ENCODE measurements at regions not wholly inside any gene's neighbourhood (a gene's known extent, or its start where the extent isn't known, plus 50 kb on each side); places are given as distances from the start of the nearest gene placed in this dataset.

- no peak for DNase-seq
Measured at GRCh38 chr2:11018651-11019185, 107.0 kb downstream of the KCNF1 start.

GRCh38 chr2:11019614-11020013 is 107.9 kb downstream of the KCNF1 start:
- DNase-seq = no peak

- no peak for DNase-seq
Measured at GRCh38 chr2:11022064-11022463, 110.3 kb downstream of the KCNF1 start.

- DNase-seq = no peak
Measured at GRCh38 chr2:11022591-11023273, 111.0 kb downstream of the KCNF1 start.

- no peak for DNase-seq
Measured at GRCh38 chr2:11023326-11024258, 111.9 kb downstream of the KCNF1 start.

- no peak for DNase-seq
Measured at GRCh38 chr2:11024259-11024645, 112.5 kb downstream of the KCNF1 start.

GRCh38 chr2:11024687-11025086 is 113.0 kb downstream of the KCNF1 start:
- no peak for DNase-seq

GRCh38 chr2:11026286-11026921 is 114.7 kb downstream of the KCNF1 start:
- DNase-seq = no peak

- no peak for DNase-seq
Measured at GRCh38 chr2:11027195-11027594, 115.5 kb downstream of the KCNF1 start.

GRCh38 chr2:11028407-11028916 is 116.7 kb downstream of the KCNF1 start:
- no peak for DNase-seq

GRCh38 chr2:11029136-11029535 is 117.4 kb downstream of the KCNF1 start:
- no peak for DNase-seq

- DNase-seq = no peak
Measured at GRCh38 chr2:11030036-11030435, 118.3 kb downstream of the KCNF1 start.

- no peak for DNase-seq
Measured at GRCh38 chr2:11030909-11031308, 119.2 kb downstream of the KCNF1 start.

GRCh38 chr2:11031876-11032275 is 120.1 kb downstream of the KCNF1 start:
- DNase-seq = no peak

GRCh38 chr2:11032396-11032795 is 120.7 kb downstream of the KCNF1 start:
- DNase-seq = no peak

GRCh38 chr2:11033114-11033513 is 121.4 kb downstream of the KCNF1 start:
- DNase-seq = no peak

- no peak for DNase-seq
Measured at GRCh38 chr2:11038641-11039040, 116.6 kb upstream of the SLC66A3 start.

GRCh38 chr2:11040992-11041391 is 114.3 kb upstream of the SLC66A3 start:
- DNase-seq = no peak

GRCh38 chr2:11042841-11043240 is 112.4 kb upstream of the SLC66A3 start:
- no peak for DNase-seq

GRCh38 chr2:11043245-11043644 is 112.0 kb upstream of the SLC66A3 start:
- DNase-seq = no peak

GRCh38 chr2:11044201-11044600 is 111.1 kb upstream of the SLC66A3 start:
- no peak for DNase-seq

- DNase-seq = no peak
Measured at GRCh38 chr2:11045294-11045693, 110.0 kb upstream of the SLC66A3 start.

All from T-helper 2 cell (primary cell).